D721Med (cell line): ENCODE measurements at regions not wholly inside any gene's neighbourhood (a gene's known extent, or its start where the extent isn't known, plus 50 kb on each side); places are given as distances from the start of the nearest gene placed in this dataset.

Experiments
- DNase-seq: peaks from one replicate; pipeline ENCODE4 v3.0.0; 2011; ENCODE audit warnings: low spot score; ENCODE audit not compliant: insufficient read length
- FAIRE-seq: peaks from 2 replicates; lab custom pipeline; 2011; peaks lifted over from hg19 to GRCh38; lab: Jason Lieb, UNC
- CTCF ChIP-seq: IDR thresholded peaks from 2 replicates; pipeline ENCODE4 v1.5.1; 2012; ENCODE audit warnings: mild to moderate bottlenecking, control low read depth; ENCODE audit not compliant: insufficient read depth; ENCODE audit errors: missing control alignments

DNA sequence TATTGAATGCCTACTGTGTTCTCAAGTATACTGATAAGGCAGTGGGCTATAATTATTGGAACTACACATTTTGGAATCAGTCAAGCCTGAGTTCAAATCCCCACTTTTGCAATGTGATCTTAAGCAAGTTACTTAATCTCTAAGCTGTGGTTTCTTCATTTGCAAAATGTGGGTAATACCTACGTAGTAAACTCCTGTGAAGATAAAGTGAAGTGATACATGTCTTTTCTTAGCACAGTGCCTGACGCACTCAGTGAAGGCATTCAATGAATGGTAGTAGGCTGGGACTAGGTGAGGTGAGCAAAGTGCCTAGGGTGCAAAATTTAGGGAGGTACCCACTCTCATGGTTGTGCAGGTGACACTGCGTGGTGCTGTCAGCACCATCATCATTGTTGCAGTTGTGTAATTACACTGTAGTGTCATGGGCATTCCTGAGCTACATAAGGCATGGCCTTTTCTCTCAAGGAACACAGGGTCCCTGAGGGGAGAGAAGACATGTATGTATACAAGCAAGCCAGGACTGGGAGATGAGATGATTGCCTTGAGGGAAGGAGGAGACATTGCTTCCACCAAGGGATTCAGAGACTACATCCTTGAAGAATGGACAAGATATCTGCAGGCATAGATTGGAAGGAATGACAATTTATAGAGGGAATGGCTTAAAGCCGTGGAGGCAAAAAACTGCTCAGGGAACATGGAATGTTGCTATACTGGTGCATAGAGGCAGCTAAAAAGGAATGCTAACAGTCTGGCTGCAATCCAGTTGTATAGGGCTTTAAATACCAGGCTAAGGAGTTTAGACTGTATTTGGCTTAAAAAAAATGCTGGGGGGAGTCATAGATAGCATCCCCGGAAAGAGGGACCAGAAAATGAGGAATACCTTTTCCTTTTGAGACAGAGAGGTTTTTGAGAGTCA, 129.2 kb upstream of the ARHGAP5 start:
- TF ChIP-seq CTCF: no peak
- no peak for FAIRE-seq
- DNase-seq: no peak

DNA sequence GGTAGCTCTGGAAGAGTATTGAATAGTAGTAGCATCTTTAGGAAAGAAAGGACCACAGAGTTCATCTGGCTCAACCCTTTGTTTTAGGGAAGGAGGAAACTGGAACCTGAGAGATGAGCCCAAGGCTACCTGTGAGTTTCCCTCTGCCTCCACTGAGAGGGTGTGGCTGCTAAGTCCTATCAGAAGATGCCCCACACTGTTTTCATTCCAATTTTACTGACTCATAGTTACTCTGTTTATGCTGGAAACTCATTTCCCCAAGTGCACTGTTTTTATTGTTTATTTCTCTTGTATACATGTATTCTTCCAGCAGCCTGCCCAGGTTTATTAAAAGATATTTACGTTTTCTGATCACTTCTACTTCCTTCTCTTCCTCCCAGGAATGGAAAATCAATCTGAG, 127.4 kb upstream of the ARHGAP5 start:
- TF ChIP-seq CTCF: no peak
- no peak for FAIRE-seq
- DNase-seq: no peak

DNA sequence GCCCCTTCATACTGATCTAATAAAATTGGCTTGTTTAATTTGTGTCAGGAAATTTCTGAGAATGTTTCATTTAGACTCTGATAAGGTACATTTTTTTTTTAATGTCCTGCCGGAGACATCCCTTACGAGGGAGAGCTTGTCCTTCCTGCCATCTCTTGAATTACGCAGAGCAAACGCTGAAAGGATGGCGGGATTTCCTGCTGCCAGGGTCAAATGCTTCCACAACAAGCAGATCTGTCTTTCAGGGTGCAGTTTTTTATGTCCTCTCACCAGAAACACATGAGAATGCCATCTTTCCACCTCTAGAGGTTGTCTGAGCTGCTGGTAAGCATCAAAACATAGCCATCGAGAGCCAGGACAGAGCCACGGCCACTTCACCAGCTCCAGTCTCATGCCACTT, 126.8 kb upstream of the ARHGAP5 start:
- DNase-seq: no peak
- no peak for FAIRE-seq
- TF ChIP-seq CTCF: no peak

GRCh38 chr14:31950764-31951637, 126.1 kb upstream of the ARHGAP5 start:
- peak; percentile 45 for DNase-seq
- no peak for FAIRE-seq
- TF ChIP-seq CTCF: no peak

GRCh38 chr14:31951638-31951964, 125.5 kb upstream of the ARHGAP5 start:
- FAIRE-seq: no peak
- TF ChIP-seq CTCF: no peak
- no peak for DNase-seq

GRCh38 chr14:31952573-31952972, 124.5 kb upstream of the ARHGAP5 start:
- no peak for DNase-seq
- TF ChIP-seq CTCF: no peak
- FAIRE-seq: no peak
